GM23338 (cell line): ENCODE measurements at regions not wholly inside any gene's neighbourhood (a gene's known extent, or its start where the extent isn't known, plus 50 kb on each side); places are given as distances from the start of the nearest gene placed in this dataset.

Experiments used
- ATAC-seq: fragments of 200-7000 bp; cut with Tn5 transposase; 3 replicates; pipeline ENCODE4 v1.9.1; 2020
- DNase-seq: peaks from one replicate; pipeline ENCODE4 v3.0.0-alpha.2; 2015; ENCODE audit warnings: low spot score
- H2AFZ ChIP-seq: fragments of 200-600 bp; sonication (generic); 2 replicates; pipeline ENCODE4 v1.8.0; 2016; ENCODE audit warnings: antibody characterized with exemption, mild to moderate bottlenecking, moderate library complexity
- H3F3A ChIP-seq: fragments of 200-600 bp; sonication (generic); replicated peaks from 2 replicates; pipeline ENCODE4 v1.8.0; 2017; ENCODE audit warnings: antibody characterized with exemption, mixed run types, low read depth
- H3K27ac ChIP-seq: fragments of 200-600 bp; sonication (generic); 2 replicates; pipeline ENCODE4 v1.6.1; 2016; ENCODE audit warnings: low read depth
- H3K27me3 ChIP-seq: fragments of 200-600 bp; sonication (generic); 2 replicates; pipeline ENCODE4 v1.8.0; 2016; ENCODE audit warnings: mild to moderate bottlenecking, mixed run types, moderate library complexity; ENCODE audit not compliant: insufficient read depth
- H3K36me3 ChIP-seq: fragments of 200-600 bp; sonication (generic); 2 replicates; pipeline ENCODE4 v1.8.0; 2016; ENCODE audit warnings: mild to moderate bottlenecking; ENCODE audit not compliant: insufficient read depth
- H3K4me1 ChIP-seq: fragments of 200-600 bp; sonication (generic); 2 replicates; pipeline ENCODE4 v1.8.0; 2016; ENCODE audit warnings: mild to moderate bottlenecking, moderate library complexity; ENCODE audit not compliant: insufficient read depth
- H3K4me2 ChIP-seq: fragments of 200-600 bp; sonication (generic); 2 replicates; pipeline ENCODE4 v1.7.1; 2017; ENCODE audit warnings: mixed run types
- H3K4me3 ChIP-seq: fragments of 200-600 bp; sonication (generic); 2 replicates; pipeline ENCODE4 v1.6.1; 2016; ENCODE audit warnings: mixed run types
- H3K79me2 ChIP-seq: fragments of 200-600 bp; sonication (generic); replicated peaks from 2 replicates; pipeline ENCODE4 v1.8.0; 2017; ENCODE audit warnings: mild to moderate bottlenecking; ENCODE audit not compliant: insufficient read depth
- H3K9me2 ChIP-seq: fragments of 200-600 bp; sonication (generic); 2 replicates; pipeline ENCODE4 v1.8.0; 2017; ENCODE audit not compliant: insufficient read depth
- H4K20me1 ChIP-seq: fragments of 200-600 bp; sonication (generic); replicated peaks from 2 replicates; pipeline ENCODE4 v1.8.0; 2017; ENCODE audit warnings: mild to moderate bottlenecking; ENCODE audit not compliant: insufficient read depth
- H3K27ac Mint-ChIP-seq: 2 replicates; pipeline ENCODE4 v1.8.0; 2020; ENCODE audit warnings: inconsistent platforms, mild to moderate bottlenecking, moderate library complexity, mixed read lengths
- H3K27me3 Mint-ChIP-seq: 3 replicates; pipeline ENCODE4 v1.8.0; 2022; ENCODE audit warnings: low read depth, mild to moderate bottlenecking, moderate library complexity, mixed read lengths, inconsistent platforms; ENCODE audit not compliant: insufficient read depth, poor library complexity
- H3K36me3 Mint-ChIP-seq: 3 replicates; pipeline ENCODE4 v1.8.0; 2021; ENCODE audit warnings: low read depth, mild to moderate bottlenecking, inconsistent platforms, moderate library complexity, mixed read lengths
- H3K4me1 Mint-ChIP-seq: 3 replicates; pipeline ENCODE4 v1.8.0; 2020; ENCODE audit warnings: mild to moderate bottlenecking, inconsistent platforms, mixed read lengths
- H3K4me3 Mint-ChIP-seq: 3 replicates; pipeline ENCODE4 v1.8.0; 2021; ENCODE audit warnings: moderate library complexity, mild to moderate bottlenecking, inconsistent platforms, mixed read lengths
- H3K9me3 Mint-ChIP-seq: 3 replicates; pipeline ENCODE4 v1.8.0; 2020; ENCODE audit warnings: moderate library complexity, mild to moderate bottlenecking, inconsistent platforms, mixed read lengths
- CREB1 ChIP-seq: fragments of 250-450 bp; sonication (Bioruptor Pico); IDR thresholded peaks from 2 replicates; pipeline ENCODE4 v1.5.0; 2020; ENCODE audit warnings: low read depth, mild to moderate bottlenecking, moderate library complexity
- CTCF ChIP-seq, 2 experiments: fragments of 200-600 bp in 1 of 2; sonication (generic) in 1 of 2; conservative IDR thresholded peaks; 2 replicates each; pipeline versions ENCODE4 v1.5.1 to v1.6.1; 2016 to 2017; ENCODE audit warnings: antibody characterized with exemption in 2 of 2, low read depth in 2 of 2, mild to moderate bottlenecking in 2 of 2, moderate library complexity in 1 of 2
- ETS1 ChIP-seq: IDR thresholded peaks from 2 replicates; pipeline ENCODE4 v1.6.1; 2016; ENCODE audit warnings: antibody characterized with exemption
- EZH2 ChIP-seq: fragments of 200-600 bp; sonication (generic); IDR thresholded peaks from one replicate; pipeline ENCODE4 v1.8.0; 2017; ENCODE audit warnings: antibody characterized with exemption, mild to moderate bottlenecking, low read depth; ENCODE audit not compliant: unreplicated experiment
- EZH2phosphoT487 ChIP-seq: fragments of 200-600 bp; sonication (generic); IDR thresholded peaks from one replicate; pipeline ENCODE4 v1.8.1; 2018; ENCODE audit warnings: antibody characterized with exemption; ENCODE audit not compliant: unreplicated experiment
- JUNB ChIP-seq: IDR thresholded peaks from one replicate; pipeline ENCODE4 v1.6.1; 2016; ENCODE audit warnings: antibody characterized with exemption; ENCODE audit not compliant: unreplicated experiment
- NANOG ChIP-seq: IDR thresholded peaks from 2 replicates; pipeline ENCODE4 v1.6.1; 2016; ENCODE audit warnings: antibody characterized with exemption, borderline replicate concordance
- POLR2AphosphoS5 ChIP-seq: IDR thresholded peaks from 2 replicates; pipeline ENCODE4 v1.6.1; 2016; ENCODE audit warnings: antibody characterized with exemption, low read depth
- REST ChIP-seq: IDR thresholded peaks from one replicate; pipeline ENCODE4 v1.6.1; 2018; ENCODE audit warnings: antibody characterized with exemption; ENCODE audit not compliant: unreplicated experiment
- STAT1 ChIP-seq: IDR thresholded peaks from one replicate; pipeline ENCODE4 v1.6.1; 2016; ENCODE audit warnings: antibody characterized with exemption; ENCODE audit not compliant: unreplicated experiment
- ZNF114 ChIP-seq: fragments of 250-450 bp; sonication (Bioruptor Pico); IDR thresholded peaks from 2 replicates; pipeline ENCODE4 v1.5.0; 2020; ENCODE audit warnings: mild to moderate bottlenecking, moderate library complexity
- ZNF331 ChIP-seq: fragments of 250-450 bp; sonication (Bioruptor Pico); IDR thresholded peaks from 2 replicates; pipeline ENCODE4 v1.5.0; 2020; ENCODE audit warnings: low read depth, mild to moderate bottlenecking, moderate library complexity
- ZNF462 ChIP-seq: fragments of 250-450 bp; sonication (Bioruptor Pico); IDR thresholded peaks from 2 replicates; pipeline ENCODE4 v1.5.0; 2020; ENCODE audit warnings: mild to moderate bottlenecking, moderate library complexity

- no peaks in the 10 kb centered on the region for H3K27me3 ChIP-seq
- H2AFZ ChIP-seq = peak overlapping the region; percentile 81; the same call in 1 of the 2 replicates
- Mint-ChIP-seq H3K9me3 (peaks cover 13% of the 10 kb centered on the region), H3K4me3 (no peak overlapping the region), H3K27me3 (peaks cover 3% of the 10 kb centered on the region), H3K4me1 (peaks cover 21% of the 10 kb centered on the region), H3K36me3 (peaks cover 16% of the 10 kb centered on the region), H3K27ac (peak overlapping the region; percentile 62; the same call in 1 of the 2 replicates)
- no peaks in the 10 kb centered on the region for H3K36me3 ChIP-seq
- H3K4me3 ChIP-seq = no peak overlapping the region
- no peaks in the 10 kb centered on the region for H3K9me2 ChIP-seq
- peaks cover 9% of the 10 kb centered on the region for H3K4me1 ChIP-seq
- peak; percentile 31 for DNase-seq
- H3K79me2 ChIP-seq = no peaks in the 10 kb centered on the region
- peak; percentile 84 for ATAC-seq
- no peak overlapping the region; the same call in 1 of the 2 replicates for H3K4me2 ChIP-seq
- TF ChIP-seq ZNF114 (CRISPR knock-in tag) (no peak), EZH2phosphoT487 (no peak), CREB1 (no peak), EZH2 (no peak), POLR2AphosphoS5 (no peak), REST (no peak), JUNB (no peak), NANOG (no peak), ZNF462 (no peak), ZNF331 (CRISPR knock-in tag) (no peak), ETS1 (no peak), STAT1 (no peak), CTCF (conservative IDR thresholded peaks at IDR 0.05; ENCODE audit: low read depth in 2 of 2) (no peak)
- H3K27ac ChIP-seq = 0 out of 2 replicates have a peak overlapping the region, but pooled peaks have one; percentile 63
- H4K20me1 ChIP-seq = no peaks in the 10 kb centered on the region
- no peaks in the 10 kb centered on the region for H3F3A ChIP-seq
Measured at GRCh38 chr5:173689171-173689736, 72.8 kb upstream of the BOD1 start.
